WTC11 (cell line): ENCODE measurements at regions not wholly inside any gene's neighbourhood (a gene's known extent, or its start where the extent isn't known, plus 50 kb on each side); places are given as distances from the start of the nearest gene placed in this dataset.

Experiments used
- ATAC-seq: fragments of 200-7000 bp; cut with Tn5 transposase; 2 replicates; pipeline ENCODE4 v1.10.0; 2021; ENCODE audit warnings: mild to moderate bottlenecking, moderate library complexity
- CTCF ChIA-PET: fragments of 300-600 bp; sonication (Branson Sonifier 250); formaldehyde crosslinking; loops from one replicate; lab custom pipeline; 2021; ENCODE audit warnings: antibody characterized with exemption; lab: Charles Lee
- POLR2A ChIA-PET: fragments of 350-600 bp; sonication (Branson Sonifier 250); formaldehyde crosslinking; loops from one replicate; lab custom pipeline; 2021; ENCODE audit warnings: antibody characterized with exemption; lab: Charles Lee
- DNase-seq: peaks from one replicate; pipeline ENCODE4 v3.0.0; 2021; ENCODE audit warnings: low spot score
- H3K27ac Mint-ChIP-seq: 2 replicates; pipeline ENCODE4 v1.8.0; 2021; ENCODE audit warnings: mixed read lengths
- H3K27me3 Mint-ChIP-seq: 2 replicates; pipeline ENCODE4 v1.8.0; 2021; ENCODE audit warnings: low read depth, mild to moderate bottlenecking, moderate library complexity, mixed read lengths
- H3K36me3 Mint-ChIP-seq: 2 replicates; pipeline ENCODE4 v1.8.0; 2021; ENCODE audit warnings: mixed read lengths
- H3K4me1 Mint-ChIP-seq: 2 replicates; pipeline ENCODE4 v1.8.0; 2022; ENCODE audit warnings: mixed read lengths
- H3K4me3 Mint-ChIP-seq: 2 replicates; pipeline ENCODE4 v1.8.0; 2021; ENCODE audit warnings: mild to moderate bottlenecking, moderate library complexity, mixed read lengths
- H3K9me3 Mint-ChIP-seq: 2 replicates; pipeline ENCODE4 v1.8.0; 2021; ENCODE audit warnings: mixed read lengths
- AFF4 ChIP-seq: sonication (generic); formaldehyde crosslinking; IDR thresholded peaks from 2 replicates; pipeline ENCODE4 v1.8.1; 2023; ENCODE audit warnings: mild to moderate bottlenecking, missing genetic modification reagents, borderline replicate concordance
- ARID4B ChIP-seq: sonication (generic); formaldehyde crosslinking; IDR thresholded peaks from 2 replicates; pipeline ENCODE4 v1.8.0; 2023; ENCODE audit warnings: missing genetic modification reagents, mild to moderate bottlenecking, borderline replicate concordance
- CBFB ChIP-seq: sonication (generic); formaldehyde crosslinking; IDR thresholded peaks from 2 replicates; pipeline ENCODE4 v1.8.1; 2022; ENCODE audit warnings: mild to moderate bottlenecking, low read depth, missing genetic modification reagents
- CTCF ChIP-seq: fragments of 200-600 bp; IDR thresholded peaks from 2 replicates; pipeline ENCODE4 v1.8.0; 2022; ENCODE audit warnings: antibody characterized with exemption
- E2F5 ChIP-seq: sonication (generic); formaldehyde crosslinking; IDR thresholded peaks from 2 replicates; pipeline ENCODE4 v1.8.1; 2022; ENCODE audit warnings: mild to moderate bottlenecking, moderate library complexity, missing genetic modification reagents
- ETV6 ChIP-seq: sonication (generic); formaldehyde crosslinking; IDR thresholded peaks from 2 replicates; pipeline ENCODE4 v1.8.1; 2022; ENCODE audit warnings: mild to moderate bottlenecking, missing genetic modification reagents
- FOXP1 ChIP-seq: sonication (generic); formaldehyde crosslinking; IDR thresholded peaks from 2 replicates; pipeline ENCODE4 v1.8.0; 2022; ENCODE audit warnings: missing genetic modification reagents, mild to moderate bottlenecking, moderate library complexity, borderline replicate concordance
- GABPB1 ChIP-seq: sonication (generic); formaldehyde crosslinking; IDR thresholded peaks from 2 replicates; pipeline ENCODE4 v1.8.1; 2023; ENCODE audit warnings: mild to moderate bottlenecking, missing genetic modification reagents
- IRF1 ChIP-seq: sonication (generic); formaldehyde crosslinking; IDR thresholded peaks from 2 replicates; pipeline ENCODE4 v1.8.0; 2023; ENCODE audit warnings: missing genetic modification reagents
- KAT7 ChIP-seq: sonication (generic); formaldehyde crosslinking; IDR thresholded peaks from 2 replicates; pipeline ENCODE4 v1.8.1; 2023; ENCODE audit warnings: missing genetic modification reagents, mild to moderate bottlenecking, borderline replicate concordance
- NR3C1 ChIP-seq: sonication (generic); formaldehyde crosslinking; conservative IDR thresholded peaks from 2 replicates; pipeline ENCODE4 v1.8.1; 2023; ENCODE audit warnings: low read depth, mild to moderate bottlenecking, missing genetic modification reagents
- STAT6 ChIP-seq: sonication (generic); formaldehyde crosslinking; conservative IDR thresholded peaks from 2 replicates; pipeline ENCODE4 v1.8.1; 2023; ENCODE audit warnings: mild to moderate bottlenecking, low read depth, missing genetic modification reagents, moderate library complexity
- USF2 ChIP-seq: sonication (generic); formaldehyde crosslinking; IDR thresholded peaks from 2 replicates; pipeline ENCODE4 v1.8.1; 2023; ENCODE audit warnings: mild to moderate bottlenecking, missing genetic modification reagents, moderate library complexity
- ZNF263 ChIP-seq: sonication (generic); formaldehyde crosslinking; IDR thresholded peaks from 2 replicates; pipeline ENCODE4 v1.8.1; 2022; ENCODE audit warnings: low read depth, mild to moderate bottlenecking, moderate library complexity, missing genetic modification reagents
- ZNF423 ChIP-seq: fragments of 250-450 bp; sonication (Bioruptor Pico); IDR thresholded peaks from 2 replicates; pipeline ENCODE4 v2.1.2; 2022; ENCODE audit warnings: mild to moderate bottlenecking, moderate library complexity
- ZSCAN18 ChIP-seq: fragments of 250-450 bp; sonication (Bioruptor Pico); IDR thresholded peaks from 2 replicates; pipeline ENCODE4 v2.1.2; 2022; ENCODE audit warnings: mild to moderate bottlenecking, moderate library complexity

GRCh38 chr11:70493089-70493474, 94.8 kb downstream of the CTTN start:
- H3K27ac Mint-ChIP-seq, result no peak overlapping the region
- POLR2A ChIA-PET, result no interaction called here
- no peak overlapping the region for H3K4me3 Mint-ChIP-seq
- CTCF ChIA-PET, result interaction anchor here (0.7 kb wide), 1 partner anchor 18 kb away, joined by 5 read pairs; no protein-coding TSS in a partner anchor
- H3K4me1 Mint-ChIP-seq, result no peaks in the 10 kb centered on the region
- peaks cover 25% of the 10 kb centered on the region for H3K36me3 Mint-ChIP-seq
- peaks cover 13% of the 10 kb centered on the region for H3K9me3 Mint-ChIP-seq
- no peak for TF ChIP-seq ZNF423 (CRISPR knock-in tag)
- no peaks in the 10 kb centered on the region for H3K27me3 Mint-ChIP-seq
- no peak for ATAC-seq
- no peak for DNase-seq

GRCh38 chr11:70493891-70494290, 95.6 kb downstream of the CTTN start:
- no peak for ATAC-seq
- no peak for DNase-seq
- Mint-ChIP-seq H3K36me3 (peaks cover 25% of the 10 kb centered on the region), H3K27ac (no peak overlapping the region), H3K4me3 (no peak overlapping the region), H3K9me3 (peaks cover 13% of the 10 kb centered on the region), H3K4me1 (no peaks in the 10 kb centered on the region), H3K27me3 (no peaks in the 10 kb centered on the region)
- ChIA-PET CTCF (no interaction called here), POLR2A (no interaction called here)
- TF ChIP-seq USF2 (CRISPR knock-in tag) (no peak), AFF4 (CRISPR knock-in tag) (no peak), ETV6 (CRISPR knock-in tag) (no peak), ZSCAN18 (no peak), ZNF263 (CRISPR knock-in tag) (no peak), E2F5 (no peak), ARID4B (CRISPR knock-in tag) (no peak), KAT7 (CRISPR knock-in tag) (no peak), IRF1 (no peak), GABPB1 (CRISPR knock-in tag) (no peak), CBFB (CRISPR knock-in tag) (no peak), STAT6 (CRISPR knock-in tag) (no peak), CTCF (no peak), FOXP1 (no peak), NR3C1 (CRISPR knock-in tag) (no peak)
